GM20000 (cell line): ENCODE measurements at regions not wholly inside any gene's neighbourhood (a gene's known extent, or its start where the extent isn't known, plus 50 kb on each side); places are given as distances from the start of the nearest gene placed in this dataset.
"Not testable (repeated sequence)": the region's sequence is repeated elsewhere in the genome, so short reads cannot be mapped to it uniquely, and the experiment has no call there.

Source experiments
- DNase-seq: peaks from one replicate; pipeline ENCODE4 v3.0.0; 2012; ENCODE audit warnings: low spot score
- TF ChIP-seq, protein P1 (sequence below): IDR thresholded peaks from 2 replicates; pipeline ENCODE4 v1.5.1; 2012; ENCODE audit warnings: mild to moderate bottlenecking, control low read depth; ENCODE audit errors: extremely low read depth, missing control alignments

DNA sequence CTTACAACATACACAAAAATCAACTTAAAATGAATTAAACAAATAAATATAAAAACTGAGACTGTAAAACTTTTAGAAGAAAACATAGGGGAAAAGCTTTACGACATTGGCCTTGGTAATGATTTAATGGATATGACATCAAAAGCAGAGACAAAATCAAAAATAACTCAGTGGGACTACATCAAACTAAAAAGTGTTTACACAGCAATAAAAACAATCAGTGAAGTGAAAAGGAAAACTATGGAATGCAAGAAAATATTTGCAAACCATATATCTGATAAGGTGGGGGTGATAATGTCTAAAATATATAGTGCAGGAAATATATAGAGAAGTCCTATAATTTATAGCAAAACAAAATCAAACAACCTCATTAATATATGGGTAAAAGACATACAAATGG is 364.4 kb upstream of the INTU start:
- TF ChIP-seq, protein P1, sequence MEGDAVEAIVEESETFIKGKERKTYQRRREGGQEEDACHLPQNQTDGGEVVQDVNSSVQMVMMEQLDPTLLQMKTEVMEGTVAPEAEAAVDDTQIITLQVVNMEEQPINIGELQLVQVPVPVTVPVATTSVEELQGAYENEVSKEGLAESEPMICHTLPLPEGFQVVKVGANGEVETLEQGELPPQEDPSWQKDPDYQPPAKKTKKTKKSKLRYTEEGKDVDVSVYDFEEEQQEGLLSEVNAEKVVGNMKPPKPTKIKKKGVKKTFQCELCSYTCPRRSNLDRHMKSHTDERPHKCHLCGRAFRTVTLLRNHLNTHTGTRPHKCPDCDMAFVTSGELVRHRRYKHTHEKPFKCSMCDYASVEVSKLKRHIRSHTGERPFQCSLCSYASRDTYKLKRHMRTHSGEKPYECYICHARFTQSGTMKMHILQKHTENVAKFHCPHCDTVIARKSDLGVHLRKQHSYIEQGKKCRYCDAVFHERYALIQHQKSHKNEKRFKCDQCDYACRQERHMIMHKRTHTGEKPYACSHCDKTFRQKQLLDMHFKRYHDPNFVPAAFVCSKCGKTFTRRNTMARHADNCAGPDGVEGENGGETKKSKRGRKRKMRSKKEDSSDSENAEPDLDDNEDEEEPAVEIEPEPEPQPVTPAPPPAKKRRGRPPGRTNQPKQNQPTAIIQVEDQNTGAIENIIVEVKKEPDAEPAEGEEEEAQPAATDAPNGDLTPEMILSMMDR, result no peak
- DNase-seq, result no peak

DNA sequence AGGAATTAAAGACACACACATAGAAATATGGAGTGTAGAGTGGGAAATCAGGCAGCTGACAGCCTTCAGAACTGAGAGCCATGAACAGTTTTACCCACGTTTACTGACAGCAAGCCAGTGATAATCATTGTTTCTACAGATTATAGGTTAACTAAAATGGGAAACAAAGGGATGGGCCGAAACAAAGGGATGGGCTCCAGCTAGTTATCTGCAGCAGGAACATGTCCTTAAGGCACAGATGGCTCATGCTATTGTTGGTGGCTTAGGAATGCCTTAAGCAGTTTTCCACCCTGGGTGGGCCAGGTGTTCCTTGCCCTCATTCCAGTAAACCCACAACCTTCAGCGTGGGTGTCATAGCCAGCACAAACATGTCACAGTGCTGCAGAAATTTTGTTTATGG is 355.7 kb upstream of the INTU start:
- not testable (repeated sequence) for DNase-seq

- no peak for DNase-seq
- TF ChIP-seq, protein P1, result no peak
Observed at GRCh38 chr4:127284236-127284635, 348.5 kb upstream of the INTU start.

DNA sequence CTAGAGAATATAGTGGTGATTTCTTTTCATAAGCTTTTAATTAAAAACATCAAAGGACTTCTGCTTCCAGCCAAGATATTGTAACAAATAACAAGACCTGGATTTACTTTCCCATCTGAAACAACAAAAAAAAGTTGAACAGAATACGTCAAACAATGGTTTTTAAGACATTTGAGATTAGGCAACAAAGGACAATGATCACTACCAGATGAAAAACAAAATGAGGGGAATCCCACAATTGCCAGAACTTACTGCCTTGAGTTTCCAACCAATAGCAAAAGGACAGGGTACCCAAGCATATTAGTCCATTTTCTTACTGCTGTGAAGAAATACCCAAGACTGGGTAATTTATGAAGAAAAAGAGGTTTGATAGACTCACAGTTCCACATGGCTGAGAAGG is 341.4 kb upstream of the INTU start:
- TF ChIP-seq, protein P1, result no peak
- DNase-seq, result no peak

GRCh38 chr4:127293496-127293895 is 339.3 kb upstream of the INTU start:
- no peak for DNase-seq
- TF ChIP-seq, protein P1, result no peak

- no peak for DNase-seq
- TF ChIP-seq, protein P1, result no peak
Observed at GRCh38 chr4:127304356-127304755, 328.4 kb upstream of the INTU start.

DNA sequence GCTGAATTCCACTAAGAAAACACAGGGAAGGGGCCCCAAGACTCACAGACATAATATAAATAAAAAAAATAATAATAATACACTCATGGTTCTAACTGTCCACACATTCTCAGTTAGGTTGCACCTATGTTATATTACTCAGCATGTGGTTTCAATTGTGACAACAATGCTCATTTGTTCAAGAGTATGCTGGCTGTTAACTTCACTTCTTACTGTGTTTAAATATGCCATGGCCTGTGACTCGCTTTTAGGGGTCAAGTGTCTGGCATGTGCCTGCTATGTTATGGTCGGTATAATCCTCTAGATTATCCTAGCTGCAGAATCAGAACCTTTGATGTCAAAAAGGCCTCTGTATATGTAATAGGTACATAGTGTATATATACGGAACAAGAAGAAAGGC is 324.8 kb upstream of the INTU start:
- TF ChIP-seq, protein P1, result no peak
- DNase-seq, result no peak

DNA sequence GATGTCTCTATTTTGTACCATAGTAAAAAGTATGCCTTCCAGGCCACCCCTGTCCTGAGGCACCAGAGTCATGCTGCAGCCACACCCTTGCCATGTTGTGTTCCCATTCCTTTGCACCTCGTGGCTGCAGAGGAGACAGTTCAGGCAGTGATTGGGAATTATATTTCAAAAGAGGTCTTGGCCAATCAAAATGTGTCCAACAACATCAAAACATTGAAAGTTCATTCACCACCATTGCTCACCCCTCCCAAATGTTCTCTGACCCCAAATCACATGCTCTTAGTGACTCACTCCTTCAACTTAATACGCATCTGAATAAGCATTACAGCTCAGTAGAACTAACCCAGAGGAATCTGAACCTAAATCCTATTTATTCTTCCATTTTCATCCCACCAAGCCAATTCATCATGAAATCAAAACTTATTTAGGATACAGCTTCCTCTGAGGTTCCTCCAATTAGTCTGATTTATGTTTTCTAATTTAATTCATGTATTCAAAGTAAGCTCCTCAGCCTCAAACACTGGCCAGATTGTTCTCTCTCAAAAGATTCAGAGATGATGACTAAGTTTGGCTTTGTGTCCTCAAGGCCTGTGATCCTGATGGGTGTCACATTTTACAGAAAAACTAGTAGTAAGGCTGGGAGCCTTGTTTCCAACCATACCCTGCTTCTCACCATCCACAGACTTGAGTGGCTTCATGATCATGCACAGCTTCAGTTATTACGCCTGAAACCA is 323.2 kb upstream of the INTU start:
- no peak for DNase-seq
- TF ChIP-seq, protein P1, result no peak
